ENCODE measurements at regions not wholly inside any gene's neighbourhood (a gene's known extent, or its start where the extent isn't known, plus 50 kb on each side); places are given as distances from the start of the nearest gene placed in this dataset.

GRCh38 chr10:3364768-3365480 lies 192.3 kb upstream of the PITRM1 start:
- TF ChIP-seq, protein P1, sequence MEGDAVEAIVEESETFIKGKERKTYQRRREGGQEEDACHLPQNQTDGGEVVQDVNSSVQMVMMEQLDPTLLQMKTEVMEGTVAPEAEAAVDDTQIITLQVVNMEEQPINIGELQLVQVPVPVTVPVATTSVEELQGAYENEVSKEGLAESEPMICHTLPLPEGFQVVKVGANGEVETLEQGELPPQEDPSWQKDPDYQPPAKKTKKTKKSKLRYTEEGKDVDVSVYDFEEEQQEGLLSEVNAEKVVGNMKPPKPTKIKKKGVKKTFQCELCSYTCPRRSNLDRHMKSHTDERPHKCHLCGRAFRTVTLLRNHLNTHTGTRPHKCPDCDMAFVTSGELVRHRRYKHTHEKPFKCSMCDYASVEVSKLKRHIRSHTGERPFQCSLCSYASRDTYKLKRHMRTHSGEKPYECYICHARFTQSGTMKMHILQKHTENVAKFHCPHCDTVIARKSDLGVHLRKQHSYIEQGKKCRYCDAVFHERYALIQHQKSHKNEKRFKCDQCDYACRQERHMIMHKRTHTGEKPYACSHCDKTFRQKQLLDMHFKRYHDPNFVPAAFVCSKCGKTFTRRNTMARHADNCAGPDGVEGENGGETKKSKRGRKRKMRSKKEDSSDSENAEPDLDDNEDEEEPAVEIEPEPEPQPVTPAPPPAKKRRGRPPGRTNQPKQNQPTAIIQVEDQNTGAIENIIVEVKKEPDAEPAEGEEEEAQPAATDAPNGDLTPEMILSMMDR (IDR thresholded peaks at IDR 0.05), result no peak
- no peak for TF ChIP-seq EZH2phosphoT487 (IDR thresholded peaks at IDR 0.05)

Measured in neural progenitor cell (in vitro differentiated cells).